Activated T-helper 1 cell treated with anti-CD3 and anti-CD28 coated beads, Interleukin-12 subunit alpha, Interleukin-12 subunit beta, Interleukin-2, Interleukin-4 antibody, amounts not matched to agents 30 ng/mL and 10 ng/mL and 1 ng/mL, durations not matched to agents 14 hours and 24 hours and 36 hours (primary cell): ENCODE measurements at regions not wholly inside any gene's neighbourhood (a gene's known extent, or its start where the extent isn't known, plus 50 kb on each side); places are given as distances from the start of the nearest gene placed in this dataset.
A peak's percentile ranks its signal among the peaks of the same experiment; 100 is the strongest.

ENCODE experiments used
- DNase-seq: peaks from one replicate; pipeline ENCODE4 v3.0.0; 2021; ENCODE audit warnings: low spot score
- H3K27ac Mint-ChIP-seq: one replicate; pipeline ENCODE4 v1.8.0; 2021; ENCODE audit warnings: mild to moderate bottlenecking, mixed read lengths
- H3K27me3 Mint-ChIP-seq: one replicate; pipeline ENCODE4 v1.8.0; 2022; ENCODE audit warnings: mild to moderate bottlenecking, moderate library complexity, mixed read lengths; ENCODE audit not compliant: insufficient read depth
- H3K36me3 Mint-ChIP-seq: one replicate; pipeline ENCODE4 v1.8.0; 2021; ENCODE audit warnings: low read depth, mixed read lengths
- H3K4me1 Mint-ChIP-seq: one replicate; pipeline ENCODE4 v1.8.0; 2021; ENCODE audit warnings: low read depth, mixed read lengths
- H3K4me3 Mint-ChIP-seq: one replicate; pipeline ENCODE4 v1.8.0; 2021; ENCODE audit warnings: mild to moderate bottlenecking, moderate library complexity, mixed read lengths
- H3K9me3 Mint-ChIP-seq: one replicate; pipeline ENCODE4 v1.8.0; 2021; ENCODE audit warnings: mixed read lengths
- intact Hi-C: fragments of 100-400 bp; cut with micrococcal nuclease; formaldehyde crosslinking; loops from one replicate; pipeline ENCODE4 v1.15.1; 2024

DNA sequence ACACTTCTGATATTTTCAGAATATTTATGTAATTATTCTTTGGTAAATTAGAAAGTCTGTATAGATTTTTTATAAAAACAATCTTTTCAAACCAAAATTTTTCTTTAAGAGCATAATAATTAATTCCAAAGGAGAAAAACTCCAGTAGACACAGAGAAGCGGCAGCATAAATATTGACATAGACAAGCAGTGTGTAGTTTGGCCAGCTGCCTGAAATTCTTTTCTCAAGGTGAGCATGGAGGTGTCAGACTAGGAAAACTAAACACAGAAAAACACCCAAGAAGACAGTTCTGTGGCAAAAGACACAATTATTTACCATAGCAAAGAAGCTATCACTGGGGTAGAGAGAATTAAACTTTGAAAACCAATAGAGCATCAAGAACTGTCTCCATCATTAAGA lies 82.4 kb downstream of the KLF6 start:
- H3K27me3 Mint-ChIP-seq, result peaks cover 12% of the 10 kb centered on the region
- H3K27ac Mint-ChIP-seq, result no peak overlapping the region
- H3K4me3 Mint-ChIP-seq, result no peak overlapping the region
- no peaks in the 10 kb centered on the region for H3K4me1 Mint-ChIP-seq
- H3K36me3 Mint-ChIP-seq, result no peaks in the 10 kb centered on the region
- DNase-seq, result no peak
- intact Hi-C loops, result no loop called here
- H3K9me3 Mint-ChIP-seq, result peaks cover 6% of the 10 kb centered on the region

DNA sequence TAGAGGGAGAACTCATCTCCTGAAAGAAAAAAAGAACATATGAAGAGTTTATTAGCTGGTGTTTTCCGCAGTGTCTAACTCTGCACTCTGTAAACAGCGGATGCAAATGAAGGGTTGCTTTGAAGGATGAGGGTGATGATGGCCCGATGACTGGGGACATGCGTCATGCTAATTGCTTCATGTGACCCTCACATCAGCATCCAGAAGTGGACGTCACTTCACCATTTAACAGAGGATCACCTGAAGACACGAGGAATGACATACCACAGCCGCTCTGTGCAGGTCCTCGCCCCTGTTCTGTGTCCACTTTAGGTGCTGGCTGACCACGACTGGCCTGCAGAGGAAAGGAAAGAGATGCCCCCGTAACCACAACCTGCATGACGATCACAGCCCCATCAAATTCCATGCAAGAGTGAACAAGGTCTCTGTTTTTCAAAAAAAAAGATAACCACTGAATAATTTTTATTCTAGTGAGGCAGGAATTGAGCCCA lies 82.9 kb downstream of the KLF6 start:
- H3K4me1 Mint-ChIP-seq, result no peaks in the 10 kb centered on the region
- intact Hi-C loops, result no loop called here
- peaks cover 11% of the 10 kb centered on the region for H3K9me3 Mint-ChIP-seq
- peaks cover 12% of the 10 kb centered on the region for H3K27me3 Mint-ChIP-seq
- no peak for DNase-seq
- no peak overlapping the region for H3K4me3 Mint-ChIP-seq
- no peaks in the 10 kb centered on the region for H3K36me3 Mint-ChIP-seq
- H3K27ac Mint-ChIP-seq, result no peak overlapping the region

DNA sequence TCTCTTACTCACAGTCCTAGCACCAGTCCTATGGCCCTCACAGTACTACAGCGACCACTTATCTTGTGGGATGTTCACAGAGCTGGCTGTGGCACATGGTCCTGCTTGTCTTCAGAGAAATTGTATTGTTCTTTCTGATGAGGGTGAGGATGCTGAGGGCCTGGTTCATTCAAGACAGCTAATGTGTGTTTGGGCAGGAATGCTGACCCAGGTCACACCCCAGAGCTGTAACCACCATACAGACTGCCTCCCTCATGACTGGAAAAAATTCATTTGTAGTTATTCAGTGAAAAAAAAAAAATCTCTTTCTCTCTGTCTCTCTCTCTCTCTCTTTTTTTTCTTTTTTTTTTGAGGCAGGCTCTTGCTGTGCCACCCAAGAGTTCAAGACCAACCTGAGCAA lies 83.5 kb downstream of the KLF6 start:
- H3K27me3 Mint-ChIP-seq, result peaks cover 10% of the 10 kb centered on the region
- H3K9me3 Mint-ChIP-seq, result peaks cover 15% of the 10 kb centered on the region
- no peaks in the 10 kb centered on the region for H3K36me3 Mint-ChIP-seq
- no peak overlapping the region for H3K4me3 Mint-ChIP-seq
- H3K4me1 Mint-ChIP-seq, result no peaks in the 10 kb centered on the region
- no peak for DNase-seq
- no peak overlapping the region for H3K27ac Mint-ChIP-seq
- intact Hi-C loops, result no loop called here

DNA sequence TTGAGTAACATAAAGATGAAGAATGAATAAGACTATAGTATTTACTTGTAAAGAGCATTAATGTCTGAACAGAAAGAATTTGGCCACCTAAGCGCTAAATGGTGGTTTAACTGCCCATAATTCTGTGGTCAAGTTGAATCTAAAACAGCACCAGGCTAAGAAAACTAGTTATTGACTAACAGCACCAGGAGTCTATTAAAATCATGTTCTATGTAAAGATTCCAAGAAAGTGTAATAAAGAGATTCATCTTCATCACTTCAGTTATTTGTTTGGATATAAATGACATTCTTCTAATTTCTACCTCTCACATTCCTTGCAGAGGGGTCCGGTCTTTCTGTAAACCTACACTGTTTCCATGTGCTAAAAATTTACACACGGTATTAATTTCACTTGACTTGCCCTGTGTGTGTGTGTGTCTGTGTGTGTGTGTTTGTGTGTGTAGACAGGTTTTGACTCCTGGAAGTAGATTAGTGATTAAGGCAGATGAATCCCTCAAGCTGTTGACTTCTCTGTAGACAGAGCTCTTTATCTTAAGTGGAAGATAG lies 84.4 kb downstream of the KLF6 start:
- H3K36me3 Mint-ChIP-seq, result no peaks in the 10 kb centered on the region
- no peak overlapping the region for H3K27ac Mint-ChIP-seq
- intact Hi-C loops, result no loop called here
- H3K27me3 Mint-ChIP-seq, result peaks cover 10% of the 10 kb centered on the region
- DNase-seq, result no peak
- H3K4me3 Mint-ChIP-seq, result no peak overlapping the region
- peaks cover 20% of the 10 kb centered on the region for H3K9me3 Mint-ChIP-seq
- H3K4me1 Mint-ChIP-seq, result no peaks in the 10 kb centered on the region

DNA sequence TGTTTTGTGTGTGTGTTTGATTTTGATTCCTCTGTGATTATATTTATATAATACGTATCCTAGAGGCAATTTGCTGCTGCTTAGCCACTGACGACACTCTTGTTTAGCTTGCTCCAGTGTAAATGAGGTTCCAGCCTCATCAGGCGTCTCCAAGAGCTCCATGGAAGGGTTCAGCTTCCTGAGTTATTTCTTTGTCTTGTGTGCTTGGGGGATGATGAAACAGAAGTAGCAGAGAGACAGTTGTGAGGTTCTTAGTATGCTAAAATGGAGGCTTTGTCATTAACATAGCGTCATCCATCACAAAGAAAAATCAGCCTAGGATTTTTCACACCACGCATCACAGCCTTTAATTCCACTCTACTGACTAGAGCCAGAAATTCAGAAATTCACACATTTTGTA lies 85.1 kb downstream of the KLF6 start:
- intact Hi-C loops, result no loop called here
- no peak for DNase-seq
- Mint-ChIP-seq H3K36me3 (no peaks in the 10 kb centered on the region), H3K4me3 (no peak overlapping the region), H3K27me3 (peaks cover 10% of the 10 kb centered on the region), H3K9me3 (peaks cover 20% of the 10 kb centered on the region), H3K27ac (no peak overlapping the region), H3K4me1 (no peaks in the 10 kb centered on the region)

DNA sequence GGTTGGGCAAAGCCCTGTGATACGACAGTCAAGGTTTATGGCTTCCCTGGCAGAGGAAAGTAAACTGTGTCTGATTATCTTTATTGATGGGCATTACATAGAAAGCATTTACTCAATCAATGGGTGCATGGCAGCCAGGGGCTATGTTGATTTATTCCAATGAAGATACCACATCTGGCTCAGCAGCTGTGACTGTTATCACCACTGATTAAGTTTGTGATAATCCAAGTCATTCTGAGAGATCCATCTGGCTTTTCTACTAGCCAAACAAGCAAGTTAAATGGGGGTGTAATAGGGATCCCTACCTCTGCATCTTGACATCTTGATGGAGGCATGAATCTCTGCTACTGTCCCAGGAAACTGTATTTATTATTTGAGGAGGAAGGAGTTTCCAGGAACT lies 86.7 kb downstream of the KLF6 start:
- peaks cover 10% of the 10 kb centered on the region for H3K27me3 Mint-ChIP-seq
- intact Hi-C loops, result no loop called here
- no peaks in the 10 kb centered on the region for H3K4me1 Mint-ChIP-seq
- no peak overlapping the region for H3K27ac Mint-ChIP-seq
- peaks cover 20% of the 10 kb centered on the region for H3K9me3 Mint-ChIP-seq
- H3K4me3 Mint-ChIP-seq, result no peak overlapping the region
- no peak for DNase-seq
- H3K36me3 Mint-ChIP-seq, result no peaks in the 10 kb centered on the region

DNA sequence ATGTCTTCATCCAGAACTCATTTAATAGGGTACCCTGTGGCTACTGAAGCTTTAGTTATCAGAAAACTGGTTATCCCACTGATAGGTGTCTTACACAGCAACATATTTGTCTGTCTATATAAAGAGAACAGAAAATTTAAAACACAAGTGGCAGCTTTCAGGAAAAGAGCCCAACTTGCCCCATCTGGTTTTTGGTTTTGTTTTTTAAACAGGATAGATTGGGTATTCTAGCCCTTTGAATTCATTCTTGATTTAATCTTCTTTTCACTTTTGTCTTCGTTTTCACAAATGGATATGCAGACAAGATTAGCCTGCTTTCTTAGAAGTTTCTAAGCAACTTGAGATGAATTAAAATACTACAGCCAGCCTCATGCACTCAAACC lies 91.3 kb downstream of the KLF6 start:
- Mint-ChIP-seq H3K27me3 (peaks cover 5% of the 10 kb centered on the region), H3K9me3 (peaks cover 20% of the 10 kb centered on the region), H3K27ac (no peak overlapping the region), H3K4me1 (peaks cover 8% of the 10 kb centered on the region), H3K4me3 (no peak overlapping the region), H3K36me3 (peaks cover 2% of the 10 kb centered on the region)
- DNase-seq, result no peak
- intact Hi-C loops, result no loop called here

DNA sequence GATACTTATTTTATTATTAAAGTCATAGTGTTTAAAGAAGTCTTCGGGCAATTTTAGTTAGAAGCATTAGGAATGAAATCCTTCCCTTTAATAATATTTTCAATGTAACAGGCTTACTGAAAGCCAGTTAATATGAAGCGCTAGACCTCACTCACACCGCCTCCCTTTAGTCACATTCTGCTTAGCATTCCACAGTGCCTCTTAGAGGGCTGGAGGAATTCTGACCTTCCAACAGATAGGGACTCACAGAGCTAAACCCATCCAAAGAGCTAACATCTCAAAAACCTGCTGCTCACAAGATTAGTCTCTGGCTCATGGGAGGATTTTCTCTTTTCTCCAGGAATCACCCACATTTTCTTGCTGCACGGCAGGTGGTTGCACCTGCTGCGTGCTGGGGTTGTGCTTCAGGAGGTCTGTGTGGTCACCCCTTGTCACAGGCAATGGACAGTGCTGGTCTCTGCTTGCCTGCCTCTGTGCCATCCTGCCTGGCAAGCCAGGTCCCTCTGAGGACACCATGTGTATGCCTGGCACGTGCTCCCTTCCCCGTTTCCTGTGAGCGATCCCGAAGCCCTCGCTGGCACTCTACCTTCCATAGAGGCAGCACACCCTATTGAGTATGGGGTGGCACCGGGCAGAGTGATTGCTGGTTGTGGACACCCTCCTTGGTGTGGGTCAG lies 91.8 kb downstream of the KLF6 start:
- peaks cover 8% of the 10 kb centered on the region for H3K4me1 Mint-ChIP-seq
- H3K27ac Mint-ChIP-seq, result no peak overlapping the region
- intact Hi-C loops, result no loop called here

DNA sequence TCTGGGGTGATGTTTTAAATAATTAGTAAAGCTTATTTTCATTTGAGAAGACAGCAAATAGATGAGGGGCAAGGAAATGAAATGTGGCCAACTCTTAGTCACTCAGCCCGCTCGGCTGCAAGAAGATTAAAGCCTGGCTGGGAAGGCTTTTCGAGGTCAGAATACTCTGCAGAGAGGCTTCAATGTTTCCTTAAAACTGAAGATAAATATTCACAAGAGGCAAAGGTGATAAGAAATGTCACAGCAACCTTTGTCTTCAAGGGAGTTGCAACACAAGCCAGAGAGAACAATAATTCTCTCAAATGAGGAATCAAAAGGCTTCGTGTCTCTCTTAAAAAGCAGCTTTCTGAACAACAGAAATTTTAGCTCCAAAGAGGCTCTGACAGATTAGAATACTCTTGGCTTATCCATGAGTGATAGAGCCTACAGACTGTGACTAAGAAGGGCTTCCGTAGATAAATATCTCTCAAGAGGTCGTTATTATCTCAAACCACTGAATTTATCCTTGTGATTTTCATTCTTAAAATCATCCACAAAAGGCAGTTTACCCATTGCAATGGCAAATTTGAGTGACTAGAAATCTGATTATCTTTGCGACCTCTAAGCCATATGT lies 92.5 kb downstream of the KLF6 start:
- Mint-ChIP-seq H3K27ac (no peak overlapping the region), H3K27me3 (peaks cover 4% of the 10 kb centered on the region), H3K36me3 (peaks cover 2% of the 10 kb centered on the region), H3K4me1 (peaks cover 8% of the 10 kb centered on the region), H3K9me3 (peaks cover 13% of the 10 kb centered on the region), H3K4me3 (no peak overlapping the region)
- DNase-seq, result no peak
- intact Hi-C loops, result no loop called here

More for the DNA sequence above, 91.8 kb downstream of the KLF6 start:
- Mint-ChIP-seq H3K9me3 (peaks cover 20% of the 10 kb centered on the region), H3K4me3 (no peak overlapping the region), H3K36me3 (peaks cover 2% of the 10 kb centered on the region), H3K27me3 (peaks cover 4% of the 10 kb centered on the region)
- DNase-seq, result no peak

DNA sequence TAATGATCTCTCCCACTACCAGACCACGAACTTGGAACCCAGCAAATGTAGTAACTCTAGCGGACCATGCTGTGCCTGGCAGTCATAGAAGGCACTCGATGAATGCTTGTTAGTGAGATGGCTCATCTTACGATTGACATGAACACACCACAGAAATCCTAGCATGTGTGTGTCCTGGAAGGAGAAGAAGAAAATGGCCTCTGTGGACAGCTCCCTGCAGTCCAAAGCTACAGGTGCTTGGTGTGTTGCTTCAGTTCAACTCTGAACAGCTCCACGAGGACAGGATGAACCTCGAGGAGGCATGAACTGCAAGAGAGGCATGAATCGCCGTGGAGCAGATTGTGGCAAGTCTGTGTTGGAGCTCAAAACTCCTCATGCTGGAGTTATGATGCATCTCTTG lies 93.5 kb downstream of the KLF6 start:
- intact Hi-C loops, result no loop called here
- peaks cover 2% of the 10 kb centered on the region for H3K27me3 Mint-ChIP-seq
- peaks cover 8% of the 10 kb centered on the region for H3K4me1 Mint-ChIP-seq
- DNase-seq, result no peak
- peaks cover 2% of the 10 kb centered on the region for H3K36me3 Mint-ChIP-seq
- H3K27ac Mint-ChIP-seq, result no peak overlapping the region
- no peak overlapping the region for H3K4me3 Mint-ChIP-seq
- H3K9me3 Mint-ChIP-seq, result peaks cover 8% of the 10 kb centered on the region

DNA sequence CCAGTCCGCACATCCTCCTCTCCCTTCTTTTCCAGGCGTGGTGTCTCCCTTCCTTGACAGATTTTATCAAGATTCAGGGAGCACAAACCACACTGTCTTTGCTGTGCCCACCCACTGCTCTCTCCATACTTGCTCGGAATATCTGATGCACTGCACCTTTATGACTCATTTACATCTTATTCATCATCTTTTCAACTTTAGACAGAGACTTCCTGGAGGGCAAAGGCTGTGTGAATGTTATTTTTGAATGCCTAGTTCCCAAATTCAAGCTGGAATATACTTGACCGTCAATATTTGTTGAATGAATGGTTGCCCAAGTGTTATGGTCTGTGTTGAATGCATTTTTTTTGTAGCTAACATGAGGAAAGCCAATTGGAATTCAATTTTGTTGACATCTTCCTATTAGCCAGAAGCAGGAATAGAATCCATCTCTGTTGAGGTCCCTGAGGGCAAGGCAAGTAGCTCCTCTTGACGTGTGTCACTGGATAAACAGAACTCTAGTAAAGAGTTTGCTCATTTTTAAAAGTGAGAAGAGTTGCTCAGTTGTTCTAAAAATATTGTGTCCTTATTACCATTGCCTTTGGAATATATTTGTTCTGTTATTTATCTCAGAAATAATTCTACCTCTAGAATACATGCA lies 95.0 kb downstream of the KLF6 start:
- peak overlapping the region; percentile 72 for H3K27ac Mint-ChIP-seq
- peaks cover 4% of the 10 kb centered on the region for H3K9me3 Mint-ChIP-seq
- no peak overlapping the region for H3K4me3 Mint-ChIP-seq
- peaks cover 2% of the 10 kb centered on the region for H3K27me3 Mint-ChIP-seq
- DNase-seq, result no peak
- H3K4me1 Mint-ChIP-seq, result peaks cover 13% of the 10 kb centered on the region
- intact Hi-C loops, result loop anchor here (5.0 kb wide), 2 partner anchors 67 to 87 kb away; no protein-coding TSS in a partner anchor
- H3K36me3 Mint-ChIP-seq, result peaks cover 2% of the 10 kb centered on the region

DNA sequence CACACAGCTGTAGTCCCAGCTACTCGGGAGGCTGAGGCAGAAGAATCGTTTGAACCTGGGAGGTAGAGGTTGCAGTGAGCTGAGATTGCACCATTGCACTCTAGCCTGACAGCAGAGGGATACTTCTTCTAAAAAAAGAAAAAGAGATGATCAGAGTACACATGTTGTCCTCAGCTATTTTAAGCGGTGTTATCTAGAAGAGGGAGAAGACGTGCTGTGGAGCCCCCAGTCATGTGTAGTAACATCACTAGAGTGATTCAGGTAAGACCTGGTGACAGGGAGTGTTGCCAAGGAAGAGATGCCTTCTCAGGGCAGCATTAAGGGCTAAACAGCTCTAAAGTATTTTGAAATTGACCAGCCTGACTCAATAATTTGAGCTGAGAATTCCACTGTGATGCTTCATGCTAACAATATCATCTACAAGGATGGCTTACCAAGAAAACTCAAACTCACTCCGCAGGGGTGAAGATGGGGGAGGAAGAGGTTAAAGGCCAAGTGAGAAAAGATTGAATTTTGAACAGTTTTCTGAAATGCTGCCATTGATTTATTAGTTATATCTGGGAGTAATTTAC lies 97.4 kb downstream of the KLF6 start:
- H3K4me3 Mint-ChIP-seq, result no peak overlapping the region
- peaks cover 34% of the 10 kb centered on the region for H3K4me1 Mint-ChIP-seq
- peaks cover 4% of the 10 kb centered on the region for H3K9me3 Mint-ChIP-seq
- no peak overlapping the region for H3K27ac Mint-ChIP-seq
- no peak for DNase-seq
- H3K36me3 Mint-ChIP-seq, result peaks cover 2% of the 10 kb centered on the region
- intact Hi-C loops, result loop anchor here (5.0 kb wide), 2 partner anchors 70 to 90 kb away; no protein-coding TSS in a partner anchor
- peaks cover 2% of the 10 kb centered on the region for H3K27me3 Mint-ChIP-seq

DNA sequence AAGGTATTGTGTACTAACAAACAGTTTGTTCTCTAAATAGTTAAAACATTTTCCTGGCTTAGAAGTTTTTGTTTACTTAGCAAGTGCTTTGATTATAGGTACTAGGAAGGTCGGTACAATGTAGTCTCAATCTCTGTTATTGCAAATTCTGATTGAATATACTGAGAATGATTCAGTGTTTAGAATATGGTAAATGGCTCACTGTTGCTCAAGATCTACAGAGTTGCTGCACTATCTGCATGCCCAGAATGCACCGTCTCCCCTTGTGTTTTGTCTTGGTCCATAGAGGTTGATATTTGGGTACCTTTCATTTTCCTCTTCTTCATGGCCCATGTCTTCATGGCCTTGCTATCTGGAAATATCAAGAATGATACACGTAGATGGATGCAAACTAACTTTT lies 99.6 kb downstream of the KLF6 start:
- intact Hi-C loops, result loop anchor here (2.0 to 5.0 kb wide), 3 partner anchors 17 to 92 kb away; no protein-coding TSS in a partner anchor
- Mint-ChIP-seq H3K9me3 (peaks cover 4% of the 10 kb centered on the region), H3K27me3 (no peaks in the 10 kb centered on the region), H3K36me3 (peaks cover 2% of the 10 kb centered on the region), H3K4me1 (peaks cover 34% of the 10 kb centered on the region), H3K27ac (no peak overlapping the region), H3K4me3 (no peak overlapping the region)
- DNase-seq, result no peak
